ENCODE measurements at regions not wholly inside any gene's neighbourhood (a gene's known extent, or its start where the extent isn't known, plus 50 kb on each side); places are given as distances from the start of the nearest gene placed in this dataset.

DNA sequence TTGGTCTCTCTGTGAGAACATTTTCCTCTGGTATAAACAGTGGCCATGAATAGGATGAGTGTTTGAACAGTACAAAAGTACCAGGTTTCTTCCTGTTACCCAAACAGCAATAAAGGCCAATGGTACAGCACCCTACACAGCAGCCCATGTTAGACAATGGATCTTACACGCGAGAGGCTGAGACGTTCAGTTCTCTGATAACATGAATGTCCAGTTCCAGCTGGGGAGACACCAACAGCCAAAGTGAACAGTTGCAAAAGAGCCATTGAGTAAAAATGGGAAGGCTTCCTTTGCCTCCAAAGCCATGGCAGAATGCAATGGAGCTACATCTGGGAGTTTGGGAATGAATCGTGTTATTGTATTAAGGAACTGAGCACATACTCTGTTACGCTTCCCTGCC lies 246.8 kb upstream of the SGK1 start:
- TF ChIP-seq CTCF (conservative IDR thresholded peaks at IDR 0.05; ENCODE audit: control insufficient read depth, insufficient read depth, low read depth, low read length) = no peak
- H3K4me3 ChIP-seq (ENCODE audit: control insufficient read depth, low read depth, low read length) = no peak overlapping the region
- DNase-seq (ENCODE audit: low read depth) = no peak

DNA sequence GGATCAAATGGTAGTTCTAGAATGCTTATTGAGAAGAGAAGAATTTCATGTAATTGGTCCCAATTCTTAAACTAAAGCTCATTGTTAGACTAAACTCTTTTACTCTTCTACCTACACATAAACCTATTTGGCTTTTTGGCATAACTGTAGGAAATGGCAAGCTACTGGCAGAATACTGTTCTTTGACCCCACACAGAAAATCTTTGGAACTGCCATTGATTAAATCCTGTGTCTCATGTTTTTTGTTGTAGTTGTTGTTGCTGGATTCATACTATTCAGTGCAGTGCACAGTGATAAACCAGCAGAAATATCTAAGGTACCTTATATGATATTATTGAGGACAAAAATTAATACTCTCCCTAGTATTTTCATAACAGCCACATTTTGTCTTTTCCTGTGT lies 242.1 kb upstream of the SGK1 start:
- no peak for TF ChIP-seq CTCF (conservative IDR thresholded peaks at IDR 0.05; ENCODE audit: control insufficient read depth, insufficient read depth, low read depth, low read length)

GRCh38 chr6:134557509-134557908 lies 239.6 kb upstream of the SGK1 start:
- no peak overlapping the region for H3K4me3 ChIP-seq (ENCODE audit: control insufficient read depth, low read depth, low read length)
- TF ChIP-seq CTCF (conservative IDR thresholded peaks at IDR 0.05; ENCODE audit: control insufficient read depth, insufficient read depth, low read depth, low read length) = no peak
- no peak for DNase-seq (ENCODE audit: low read depth)

More for the DNA sequence above, 242.1 kb upstream of the SGK1 start:
- no peak for DNase-seq (ENCODE audit: low read depth)
- H3K4me3 ChIP-seq (ENCODE audit: control insufficient read depth, low read depth, low read length) = no peak overlapping the region

DNA sequence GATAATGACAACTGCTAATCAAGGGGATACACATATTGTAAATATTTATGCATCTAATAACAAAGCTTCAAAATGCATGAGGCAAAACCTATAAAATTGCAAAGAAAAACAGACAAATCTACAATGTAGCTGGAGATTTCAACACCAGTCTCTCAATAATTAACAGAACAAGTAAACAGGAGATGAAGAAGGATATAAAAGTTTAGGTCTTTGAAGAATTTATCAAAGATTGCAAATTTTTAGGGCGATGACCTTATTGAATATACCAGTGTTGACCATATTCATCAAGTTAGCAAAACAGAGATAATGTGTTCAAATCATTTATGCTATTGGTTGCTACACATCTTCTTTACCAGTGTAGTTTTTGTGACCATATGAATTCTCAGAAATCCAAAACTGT lies 237.8 kb upstream of the SGK1 start:
- DNase-seq (ENCODE audit: low read depth) = no peak
- TF ChIP-seq CTCF (conservative IDR thresholded peaks at IDR 0.05; ENCODE audit: control insufficient read depth, insufficient read depth, low read depth, low read length) = no peak
- no peak overlapping the region for H3K4me3 ChIP-seq (ENCODE audit: control insufficient read depth, low read depth, low read length)

GRCh38 chr6:134553936-134554335 lies 236.0 kb upstream of the SGK1 start:
- H3K4me3 ChIP-seq (ENCODE audit: control insufficient read depth, low read depth, low read length) = no peak overlapping the region
- no peak for TF ChIP-seq CTCF (conservative IDR thresholded peaks at IDR 0.05; ENCODE audit: control insufficient read depth, insufficient read depth, low read depth, low read length)
- peak; percentile 76 for DNase-seq (ENCODE audit: low read depth)

DNA sequence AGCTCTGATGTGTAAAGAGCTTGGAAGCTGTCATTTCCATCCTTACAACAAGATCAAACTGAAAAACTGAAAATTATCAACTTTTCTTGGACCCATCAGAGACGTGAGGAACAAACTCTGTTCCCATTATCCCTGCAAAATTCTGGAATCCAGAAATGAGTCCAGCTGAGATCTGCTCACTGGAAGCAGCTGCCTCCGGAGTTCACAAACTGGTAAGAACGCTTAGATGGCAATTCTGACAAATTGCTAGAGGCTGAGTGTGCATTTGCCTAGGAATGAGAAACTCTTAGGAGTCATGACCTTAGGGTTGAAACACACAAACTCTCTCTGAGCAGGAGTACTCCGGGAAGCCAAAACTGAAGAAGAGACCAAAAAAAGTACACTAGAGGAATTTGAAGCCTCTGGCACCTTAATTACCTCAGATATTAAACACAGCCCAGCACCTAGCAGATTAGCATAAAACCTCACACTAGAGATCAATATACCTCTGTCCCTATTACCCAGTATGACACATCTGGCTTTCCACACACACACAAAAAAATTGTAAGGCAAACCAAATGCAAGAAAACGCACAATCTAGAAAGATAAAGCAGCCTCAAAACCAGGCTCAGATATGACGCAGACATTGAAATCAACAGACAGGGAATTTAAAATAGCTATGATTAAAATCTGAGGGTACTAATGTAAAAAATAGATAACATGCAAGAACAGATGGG lies 233.5 kb upstream of the SGK1 start:
- TF ChIP-seq CTCF (conservative IDR thresholded peaks at IDR 0.05; ENCODE audit: control insufficient read depth, insufficient read depth, low read depth, low read length) = no peak
- H3K4me3 ChIP-seq (ENCODE audit: control insufficient read depth, low read depth, low read length) = no peak overlapping the region
- peak; percentile 84 for DNase-seq (ENCODE audit: low read depth)

DNA sequence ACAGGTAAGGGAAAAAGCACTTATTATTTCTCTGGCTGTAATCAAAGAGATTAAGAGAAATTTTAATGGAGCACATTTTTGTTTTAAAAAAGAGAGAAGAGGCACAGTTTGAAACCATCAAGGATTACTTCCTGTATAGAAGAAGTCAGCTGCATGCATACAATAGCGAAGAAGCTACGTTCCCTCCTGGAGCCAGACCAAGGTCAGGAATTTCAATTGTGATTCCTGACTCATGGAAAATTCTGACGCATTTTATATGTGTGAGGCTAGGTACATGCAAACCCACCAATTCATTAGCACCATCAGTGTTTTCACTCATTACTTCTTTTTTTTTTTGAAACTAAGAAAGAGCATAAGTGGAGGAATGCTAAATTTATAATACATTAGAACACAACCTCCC lies 232.7 kb upstream of the SGK1 start:
- no peak overlapping the region for H3K4me3 ChIP-seq (ENCODE audit: control insufficient read depth, low read depth, low read length)
- no peak for TF ChIP-seq CTCF (conservative IDR thresholded peaks at IDR 0.05; ENCODE audit: control insufficient read depth, insufficient read depth, low read depth, low read length)
- DNase-seq (ENCODE audit: low read depth) = peak; percentile 64

Data from fibroblast of mammary gland (primary cell).